ENCODE measurements at regions not wholly inside any gene's neighbourhood (a gene's known extent, or its start where the extent isn't known, plus 50 kb on each side); places are given as distances from the start of the nearest gene placed in this dataset.

DNA sequence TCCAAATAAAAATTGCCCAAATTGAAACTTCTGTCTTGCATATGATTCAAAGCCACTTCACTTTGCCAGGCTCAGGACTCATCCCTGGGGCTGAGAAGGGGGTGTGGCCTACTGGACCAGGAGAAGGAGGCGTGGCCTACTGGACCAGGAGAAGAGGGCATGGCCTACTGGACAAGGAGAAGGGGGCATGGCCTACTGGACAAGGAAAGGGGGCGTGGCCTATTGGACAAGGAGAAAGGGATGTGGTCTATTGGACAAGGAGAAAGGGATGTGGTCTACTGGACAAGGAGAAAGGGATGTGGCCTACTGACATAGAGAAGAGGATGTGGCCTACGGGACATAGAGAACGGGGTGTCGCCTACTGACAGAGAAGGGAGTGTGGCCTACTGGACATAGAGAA lies 405.3 kb downstream of the RRAGC start:
- no peak for DNase-seq

DNA sequence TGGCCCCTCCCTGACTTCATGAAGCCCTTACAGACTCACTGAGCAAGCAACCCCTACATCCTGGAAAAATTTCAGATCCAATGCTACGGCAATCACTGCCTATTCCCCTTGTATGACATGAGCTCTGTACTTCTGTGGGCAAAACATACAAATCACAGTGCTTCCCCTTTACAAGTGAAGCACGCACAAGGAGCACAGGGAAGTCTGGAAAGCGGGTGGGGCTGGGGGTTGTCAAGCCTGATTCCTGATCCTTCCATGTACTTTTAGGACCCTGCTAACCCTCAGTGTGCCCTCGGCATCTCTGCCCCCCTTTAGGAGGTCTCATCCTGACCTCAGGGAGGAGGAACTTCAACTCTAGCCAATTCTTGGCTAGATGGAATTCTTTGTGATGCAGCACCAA lies 405.7 kb upstream of the POU3F1 start:
- no peak for DNase-seq

DNA sequence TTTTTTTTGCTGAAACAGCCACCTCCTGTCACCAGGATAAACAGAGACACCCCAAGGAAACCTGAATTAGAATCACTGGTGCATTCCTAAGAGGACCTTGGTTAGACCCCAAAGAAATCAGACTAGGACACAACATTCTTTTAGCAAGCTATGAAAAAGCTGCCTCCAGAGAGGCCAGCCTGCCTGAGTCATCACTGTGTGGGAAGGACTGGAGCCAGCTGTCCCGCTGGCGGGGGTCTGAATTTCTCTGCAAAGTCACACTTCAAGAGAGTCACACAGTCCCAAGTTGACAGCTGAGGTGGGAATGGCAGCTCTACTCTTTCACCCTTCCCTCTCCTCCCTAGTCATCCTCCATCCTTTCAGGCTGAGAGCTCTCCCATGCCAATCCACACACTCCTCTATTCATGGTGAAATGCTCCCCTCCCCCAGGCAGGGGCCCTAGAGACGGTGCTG lies 405.0 kb upstream of the POU3F1 start:
- peak; percentile 11 to 24 (median 20) for DNase-seq

DNA sequence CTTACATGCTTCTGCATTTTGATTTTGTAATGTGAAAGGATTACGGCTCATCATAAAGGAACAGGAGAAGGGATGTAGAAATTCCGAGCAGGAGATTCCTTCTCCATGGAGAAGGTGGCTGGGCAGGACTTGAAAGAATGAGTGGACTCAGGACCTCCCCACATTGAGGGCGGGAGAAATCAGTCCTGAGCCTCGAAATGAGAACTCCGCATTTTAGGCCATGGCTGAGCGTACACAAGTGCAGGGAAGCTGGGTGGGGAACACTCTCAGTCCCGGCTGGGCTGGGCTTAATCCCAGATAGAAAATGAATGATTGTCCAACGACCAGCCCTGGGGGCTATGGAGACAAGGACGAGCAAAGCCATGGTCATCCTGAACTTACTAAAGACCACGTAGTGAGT lies 402.3 kb upstream of the POU3F1 start:
- DNase-seq: no peak

DNA sequence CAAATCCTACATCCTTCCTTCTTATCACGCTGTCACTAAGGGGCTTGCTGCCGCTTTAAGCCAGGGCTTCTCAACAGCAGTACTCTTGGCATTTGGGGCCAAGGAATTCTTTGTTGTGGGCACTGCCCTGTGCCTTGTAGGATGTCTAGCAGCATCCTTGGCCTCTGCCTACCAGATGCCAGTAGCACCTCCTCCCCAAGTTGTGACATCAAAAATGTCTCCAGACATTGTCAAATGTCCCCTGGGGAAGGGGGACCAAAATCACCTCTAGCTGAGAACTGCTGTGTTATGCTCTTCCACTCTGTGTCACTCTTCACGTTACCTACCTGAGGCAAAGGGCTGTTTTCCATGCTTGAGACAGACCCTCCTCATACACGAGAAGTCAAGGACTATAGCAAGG lies 400.3 kb upstream of the POU3F1 start:
- no peak for DNase-seq

DNA sequence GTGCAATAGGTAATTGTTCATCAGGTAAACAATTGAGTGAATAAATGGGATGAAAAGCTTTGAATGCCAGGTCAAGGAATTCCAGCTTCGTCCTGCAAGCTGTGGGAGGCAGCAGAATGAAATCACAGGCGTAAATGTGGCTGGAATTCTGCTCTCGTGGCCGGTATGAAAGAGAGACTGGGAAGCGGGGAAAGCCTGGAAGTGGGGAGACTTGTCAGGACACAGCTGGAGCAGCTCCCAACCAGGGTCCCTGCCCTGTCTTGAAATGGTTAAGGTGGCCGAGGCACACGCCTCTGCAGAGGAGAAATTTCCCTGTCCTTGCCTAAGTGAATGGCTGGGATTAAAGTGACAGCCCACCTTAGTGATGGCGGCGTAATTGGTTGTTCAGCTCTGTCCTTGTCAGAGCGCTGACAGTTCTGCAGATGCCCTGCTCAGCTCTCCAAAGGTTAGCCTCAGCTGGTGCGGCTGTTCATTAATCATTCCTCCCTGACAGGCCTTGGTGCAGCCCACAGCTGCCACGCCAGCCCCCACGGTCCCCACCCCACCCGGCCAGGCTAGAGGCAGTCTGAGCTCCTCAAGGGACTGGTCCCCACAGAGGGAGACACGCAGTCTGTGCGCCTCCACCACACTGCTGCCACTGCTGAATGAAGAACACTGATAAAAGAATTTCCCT lies 398.3 kb upstream of the POU3F1 start:
- no peak for DNase-seq

DNA sequence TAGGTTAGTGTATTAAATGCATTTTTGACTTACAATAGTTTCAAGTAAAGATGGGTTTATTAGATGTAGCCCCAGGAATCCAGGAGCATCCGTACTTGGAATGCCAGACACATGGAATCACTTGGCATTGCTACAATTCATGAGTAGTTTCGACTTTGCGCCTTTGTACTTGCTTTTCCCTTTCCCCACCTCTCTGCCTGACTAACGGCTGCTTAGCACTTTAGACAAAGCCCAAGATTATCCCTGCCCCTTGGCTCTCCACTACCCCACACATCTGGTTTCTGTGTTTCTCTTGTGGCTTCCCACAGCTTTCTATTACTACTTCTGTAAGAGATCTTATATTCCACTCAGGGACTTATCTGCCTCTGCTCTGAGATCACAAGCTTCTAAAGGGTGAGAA lies 397.7 kb upstream of the POU3F1 start:
- DNase-seq: no peak

DNA sequence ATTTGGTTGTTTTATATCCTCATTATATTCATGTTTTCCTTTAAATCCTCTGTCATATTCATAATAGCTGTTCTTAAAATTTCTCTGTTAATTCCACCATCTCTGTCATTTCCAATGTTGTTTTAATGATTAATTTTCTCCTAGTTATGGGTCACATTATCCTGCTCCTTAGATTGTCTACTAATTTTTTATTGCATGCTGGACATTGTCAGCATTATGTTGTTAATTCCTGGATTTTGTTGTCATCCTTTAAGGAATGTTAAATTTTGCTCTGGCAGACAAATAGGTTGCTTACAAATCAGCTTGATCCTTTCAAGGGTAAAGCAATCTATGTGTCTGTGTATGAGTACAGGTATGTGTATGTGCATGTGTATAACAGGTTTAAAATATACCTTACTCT lies 393.8 kb upstream of the POU3F1 start:
- no peak for DNase-seq

DNA sequence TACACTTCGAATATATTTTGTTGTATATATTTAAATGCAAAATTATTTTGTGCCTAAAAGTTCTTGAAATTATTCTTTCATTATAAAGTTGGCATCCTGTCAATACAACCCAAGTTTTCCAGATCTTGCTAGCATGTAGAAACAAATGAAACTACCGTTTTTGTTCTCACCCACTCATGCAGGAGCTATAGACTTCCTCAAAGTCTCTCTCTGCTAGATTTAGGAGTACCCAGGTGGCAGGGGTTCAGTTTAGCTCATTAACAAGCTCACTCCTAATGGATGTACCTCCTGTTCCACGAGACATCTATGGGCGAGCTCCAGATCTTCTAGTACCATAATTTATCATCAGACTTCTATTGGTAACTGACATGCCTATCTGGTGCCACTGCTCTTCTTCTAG lies 390.2 kb upstream of the POU3F1 start:
- no peak for DNase-seq

DNA sequence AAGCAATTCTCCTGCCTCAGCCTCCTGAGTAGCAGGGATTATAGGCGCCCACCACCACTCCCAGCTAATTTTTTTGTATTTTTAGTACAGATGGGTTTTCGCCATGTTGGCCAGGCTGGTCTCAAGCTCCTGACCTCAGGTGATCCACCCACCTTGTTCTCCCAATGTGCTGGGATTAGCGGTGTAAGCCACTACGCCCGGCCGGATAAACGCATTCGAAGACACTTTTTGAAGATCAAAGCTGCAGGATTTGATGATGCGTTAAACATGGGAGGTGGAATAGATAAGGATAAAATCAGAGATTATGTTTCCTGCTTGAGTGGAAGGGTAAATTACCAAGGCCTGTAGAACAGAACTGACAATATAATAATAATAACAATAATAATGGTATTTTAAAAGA lies 389.4 kb upstream of the POU3F1 start:
- no peak for DNase-seq

DNA sequence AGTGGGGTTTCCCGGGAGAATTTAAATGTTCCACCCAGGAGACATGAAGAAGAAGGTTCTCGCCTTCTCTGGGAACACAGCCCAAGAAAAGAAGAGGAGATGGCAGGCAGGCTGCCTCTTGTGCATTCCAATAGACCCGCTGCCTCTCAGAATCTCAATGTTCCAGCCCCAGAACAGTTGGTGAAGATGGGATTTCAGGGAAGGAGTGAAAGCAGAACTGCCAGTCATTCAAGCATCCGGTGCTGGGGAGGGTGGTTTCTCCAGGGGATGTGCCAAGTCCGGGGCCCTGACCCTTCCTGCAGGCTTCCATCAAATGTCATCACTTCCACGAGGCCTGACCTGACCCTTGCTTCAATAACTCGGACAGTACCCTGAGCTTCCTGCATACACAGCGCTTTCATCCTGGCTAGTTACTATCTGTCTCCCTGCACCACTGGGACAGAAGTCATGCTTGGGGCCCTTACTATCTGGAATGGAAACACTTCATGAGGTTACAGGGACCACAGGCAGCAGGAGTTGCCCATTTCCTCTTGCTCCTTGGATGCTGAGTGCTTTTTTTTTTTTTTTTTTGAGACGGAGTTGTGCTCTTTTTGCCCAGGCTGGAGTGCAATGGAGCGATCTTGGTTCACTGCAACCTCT lies 386.6 kb upstream of the POU3F1 start:
- no peak for DNase-seq

DNA sequence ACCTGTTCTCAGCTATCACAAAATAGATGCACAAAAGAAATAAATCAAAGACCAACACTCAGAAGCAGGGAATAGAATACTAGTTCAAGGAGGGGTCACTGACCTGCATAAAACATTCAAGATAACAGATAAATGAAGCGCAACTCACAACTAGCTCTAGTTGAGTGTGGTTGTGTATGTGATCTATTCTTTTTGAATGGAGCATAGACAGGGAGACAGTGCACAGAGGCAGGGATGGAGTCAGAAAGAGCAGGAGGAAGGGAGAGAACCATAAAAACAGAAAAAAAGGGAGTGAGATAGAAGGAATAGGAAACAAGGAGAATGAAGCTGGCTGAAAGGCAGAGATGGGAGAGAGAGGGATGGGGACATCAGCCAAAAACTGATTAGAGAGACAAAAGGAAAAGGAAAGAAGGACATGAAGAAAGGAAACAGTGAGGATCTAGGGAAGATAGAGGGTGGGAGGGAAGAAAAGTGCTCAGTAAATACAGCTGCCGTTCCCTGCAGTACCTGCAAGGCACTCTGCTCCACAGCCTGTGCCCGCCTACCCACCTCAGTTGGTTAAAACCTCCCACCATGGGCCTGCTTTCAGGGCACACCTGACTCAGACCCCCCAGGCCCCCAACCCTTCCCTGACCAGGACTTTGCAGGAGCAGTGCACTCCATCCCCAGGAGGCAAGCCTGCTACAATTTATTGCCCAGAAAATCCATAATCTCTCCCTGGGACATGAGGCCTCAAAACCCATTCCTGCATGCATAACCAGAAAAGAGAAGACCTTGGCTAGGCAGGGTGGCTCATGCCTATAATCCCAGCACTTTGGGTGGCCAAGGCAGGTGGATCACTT lies 385.2 kb upstream of the POU3F1 start:
- no peak for DNase-seq

DNA sequence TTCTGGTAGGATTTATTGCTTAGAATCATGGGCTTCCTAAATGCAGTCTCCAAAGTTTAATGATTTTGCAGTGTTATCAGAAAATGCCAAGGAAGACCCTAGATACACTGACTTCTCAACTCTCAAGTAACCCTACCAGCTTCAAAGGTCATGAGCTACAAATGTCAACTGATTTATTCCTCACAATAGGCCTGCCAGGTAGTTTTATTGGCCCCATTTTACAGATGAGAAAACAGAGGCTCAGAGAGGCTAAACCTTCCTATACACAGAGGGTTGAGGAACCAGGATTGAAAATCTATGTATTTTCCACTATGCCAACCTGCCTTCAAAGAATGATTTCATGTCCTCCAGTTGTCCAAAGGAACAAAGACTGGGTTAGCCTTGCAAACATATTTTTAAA lies 384.4 kb upstream of the POU3F1 start:
- no peak for DNase-seq

DNA sequence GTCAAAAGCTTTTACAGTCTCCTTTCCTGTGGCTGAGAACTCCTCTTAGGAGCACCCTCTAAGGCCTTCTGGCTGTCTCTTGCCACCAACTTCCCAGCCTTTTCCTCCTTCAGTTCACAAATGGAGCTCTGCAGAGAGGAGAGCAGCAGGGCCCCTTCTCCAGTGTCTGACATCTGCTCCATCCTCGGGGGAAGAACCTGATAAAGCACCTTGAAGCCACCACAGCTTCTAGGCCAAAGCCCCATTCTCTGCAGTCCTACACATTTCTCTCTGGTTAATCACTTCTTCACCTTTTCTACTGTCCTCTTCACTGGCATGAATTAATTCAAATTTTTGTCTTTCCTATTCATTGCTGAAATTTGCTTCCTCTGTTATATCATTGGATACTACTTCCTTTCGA lies 378.1 kb upstream of the POU3F1 start:
- no peak for DNase-seq

DNA sequence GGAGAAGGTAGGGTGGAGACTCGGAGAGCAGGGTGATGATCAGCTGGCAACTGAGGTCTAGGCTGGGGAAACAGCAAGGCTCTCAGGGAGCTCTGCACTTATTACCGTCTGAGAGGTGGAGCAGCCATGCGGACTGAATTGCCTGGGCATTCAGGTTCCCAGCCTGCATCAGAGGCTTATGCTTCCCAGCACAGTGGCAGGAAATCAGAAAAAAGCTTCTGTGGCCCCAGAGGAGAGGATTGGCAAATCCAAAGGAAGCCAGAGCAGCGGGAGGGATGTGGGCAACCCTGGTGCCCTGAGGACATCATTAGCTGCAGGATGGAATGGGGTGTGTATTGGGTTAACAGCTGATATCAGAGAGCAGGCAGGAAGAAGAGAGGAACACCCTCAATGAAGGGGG lies 374.1 kb upstream of the POU3F1 start:
- DNase-seq: no peak

DNA sequence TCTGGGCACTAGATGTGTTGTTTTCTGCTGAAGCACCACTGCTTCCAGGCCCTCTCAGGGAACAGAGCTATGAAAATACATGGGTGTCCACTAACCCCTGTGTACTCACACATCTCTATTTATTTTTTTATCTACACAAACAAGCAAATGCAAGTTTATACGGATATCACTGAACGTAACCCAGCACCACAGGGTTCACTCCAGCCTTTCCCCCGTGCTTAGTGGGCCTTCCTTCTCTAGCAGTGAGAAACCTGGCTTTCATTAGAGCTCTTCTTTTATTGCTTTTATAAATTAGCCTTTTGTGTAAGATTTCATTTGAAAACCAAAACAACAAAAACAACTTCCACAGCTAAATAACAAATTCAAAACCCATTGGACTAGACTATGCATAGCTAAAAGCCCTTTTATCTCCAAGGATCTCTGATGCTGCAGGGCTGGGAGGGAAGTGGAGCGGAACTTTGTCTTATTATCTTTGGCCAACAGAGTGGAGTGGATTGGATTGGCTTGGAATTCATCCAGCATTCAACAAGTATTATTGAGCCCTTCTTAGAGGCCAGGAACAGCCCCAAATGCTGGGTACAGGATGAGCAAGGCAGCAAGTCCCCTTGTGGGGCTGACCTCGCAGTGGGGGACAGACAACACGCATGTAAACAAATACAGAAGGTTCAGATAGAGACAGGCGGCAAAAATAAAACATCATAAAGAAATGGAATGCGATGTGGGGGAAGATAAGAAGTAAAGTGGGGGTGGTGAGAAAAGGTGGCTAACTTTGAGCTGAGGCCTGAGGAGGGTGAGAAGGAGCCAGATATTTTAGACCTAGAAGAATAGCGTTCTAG lies 371.8 kb upstream of the POU3F1 start:
- DNase-seq: no peak

DNA sequence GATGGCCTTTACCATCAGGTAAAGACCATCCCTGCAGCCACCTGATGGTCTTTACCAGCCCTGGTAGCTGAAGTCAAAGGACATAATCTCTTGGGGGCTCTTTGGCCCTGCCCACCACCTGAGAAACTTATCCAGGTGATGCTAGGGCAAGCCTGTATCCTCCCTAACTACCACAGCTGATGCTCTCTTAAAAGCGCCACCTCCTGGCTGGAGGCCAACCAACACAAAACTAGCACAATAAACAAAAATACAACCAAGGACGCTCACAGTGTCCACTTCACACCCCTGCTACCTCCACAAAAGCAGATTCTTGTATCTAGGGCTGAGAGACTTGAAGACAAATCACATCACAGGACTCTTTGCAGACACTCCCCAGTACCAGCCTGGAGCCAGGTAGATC lies 357.1 kb upstream of the POU3F1 start:
- DNase-seq: no peak

DNA sequence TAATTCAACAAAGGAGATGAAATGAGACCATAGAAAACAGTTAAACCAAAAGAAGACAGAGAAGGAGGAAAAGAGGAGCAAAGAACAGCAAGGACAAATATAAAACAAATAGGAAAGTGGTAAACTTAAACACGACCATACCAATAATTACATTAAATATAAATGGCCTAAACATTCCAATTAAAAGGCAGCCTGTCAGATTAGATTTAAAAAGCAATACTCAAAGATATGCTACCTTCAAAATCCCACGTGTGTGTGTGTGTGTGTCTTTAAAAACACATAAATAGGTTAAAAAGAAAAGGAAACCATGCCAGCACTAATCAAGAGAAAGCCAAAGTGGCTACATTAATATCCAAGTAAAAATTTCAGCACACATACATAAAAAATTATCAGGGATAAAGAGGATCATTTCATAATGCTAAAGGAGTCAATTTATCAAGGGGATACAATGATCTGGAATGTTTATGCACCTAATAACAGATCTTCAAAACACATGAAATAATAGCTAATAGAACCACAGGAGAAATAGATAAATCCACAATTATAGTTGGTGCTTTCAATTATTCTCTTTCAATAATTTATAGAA lies 355.7 kb upstream of the POU3F1 start:
- DNase-seq: no peak

DNA sequence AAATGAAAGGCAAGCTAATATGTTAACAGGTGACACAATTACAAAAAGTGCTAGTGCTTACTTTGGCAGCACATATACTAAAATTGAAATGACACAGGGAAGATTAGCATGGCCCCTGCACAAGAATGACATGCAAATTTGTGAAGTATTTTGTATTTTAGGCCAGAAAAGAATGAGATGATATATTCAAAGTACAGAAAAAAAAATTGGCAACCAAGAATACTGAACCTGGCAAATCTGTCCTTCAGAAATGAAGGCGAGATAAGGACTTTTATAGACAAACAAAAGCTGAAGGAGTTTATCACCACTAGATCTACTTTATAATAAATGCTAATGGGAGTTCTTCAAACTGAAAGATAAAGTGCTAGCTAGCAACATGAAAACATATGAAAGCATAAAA lies 350.0 kb upstream of the POU3F1 start:
- no peak for DNase-seq

DNA sequence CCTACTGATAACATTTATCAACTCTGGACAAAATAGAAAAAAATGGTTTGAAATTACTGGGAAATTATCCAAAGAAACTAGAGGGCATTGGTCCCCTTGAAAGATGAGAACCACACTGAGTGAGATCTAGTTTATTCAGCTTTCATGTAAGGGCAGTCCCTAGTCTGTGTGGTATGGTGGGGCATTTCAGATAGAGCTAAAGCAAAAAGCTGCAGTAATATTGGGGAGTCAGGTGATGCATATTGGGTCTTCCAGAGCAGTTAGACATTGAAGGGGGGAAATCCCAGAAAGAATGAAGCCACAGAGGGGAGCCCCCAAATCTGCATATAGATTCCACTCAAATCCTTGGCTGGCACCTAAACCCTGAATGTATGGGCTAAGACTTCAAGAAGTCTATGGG lies 347.7 kb upstream of the POU3F1 start:
- no peak for DNase-seq

DNA sequence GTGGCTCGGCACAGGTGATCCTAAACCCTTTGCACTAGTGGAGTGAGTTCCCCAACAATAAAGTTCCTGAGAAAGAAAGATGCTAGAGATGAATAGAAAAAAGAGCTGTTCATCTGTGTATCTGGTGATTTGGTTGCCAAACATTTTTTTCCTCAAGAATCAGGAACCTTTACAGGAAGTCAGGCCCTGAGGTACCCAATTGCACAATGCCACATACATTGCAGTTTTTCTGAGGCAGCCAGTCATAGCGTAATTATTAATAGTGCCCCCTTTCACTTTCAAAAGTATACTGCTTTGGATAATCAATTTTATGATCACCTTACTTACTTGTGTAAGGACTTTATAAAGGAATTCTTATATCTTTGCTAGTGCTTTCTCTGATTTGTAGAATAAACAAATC lies 346.3 kb upstream of the POU3F1 start:
- peak; percentile 8 to 41 (median 41) for DNase-seq

DNA sequence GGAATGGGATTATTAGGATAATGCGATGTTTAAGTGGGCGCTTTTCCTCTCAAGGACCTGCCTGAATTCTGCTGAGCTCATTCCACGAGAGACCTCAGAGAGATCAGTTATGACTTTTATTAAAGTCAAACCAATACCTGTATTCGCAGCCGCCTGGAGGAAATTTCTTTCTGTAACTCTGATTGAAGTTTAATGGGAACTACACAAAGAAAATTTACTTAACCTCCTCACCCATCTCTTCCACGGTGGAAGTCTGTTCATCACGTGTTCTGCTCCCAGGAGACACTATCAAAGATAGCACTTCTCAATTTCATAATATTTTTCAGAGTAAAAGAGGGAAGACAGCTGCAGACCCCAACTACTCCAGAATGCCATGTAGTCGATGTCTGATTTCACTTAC lies 334.7 kb upstream of the POU3F1 start:
- DNase-seq: no peak

DNA sequence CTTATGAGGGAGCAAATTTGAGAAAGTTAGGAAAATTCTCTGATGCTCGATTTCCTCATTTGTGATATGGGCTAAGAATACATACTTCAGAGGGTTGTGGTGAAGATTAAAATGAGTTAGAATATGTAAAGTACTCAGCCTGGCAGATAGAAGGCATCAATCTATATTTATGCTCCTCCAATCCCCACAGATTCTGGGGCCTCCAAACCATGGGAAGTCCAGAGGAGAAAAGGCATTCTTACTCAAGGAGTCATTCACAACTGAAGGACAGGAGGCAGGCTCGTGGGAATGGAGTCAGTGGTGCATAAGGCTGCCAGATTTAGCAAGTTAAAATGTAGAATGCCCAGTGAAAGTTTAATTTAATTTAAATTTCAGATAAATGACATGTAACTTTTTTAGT lies 330.0 kb upstream of the POU3F1 start:
- DNase-seq: no peak

All from suppressor macrophage treated with lipopolysaccharide for 1 hour (primary cell).